NCI-H69 (cell line): ENCODE measurements at regions not wholly inside any gene's neighbourhood (a gene's known extent, or its start where the extent isn't known, plus 50 kb on each side); places are given as distances from the start of the nearest gene placed in this dataset.

Experiments used
- DNase-seq: peaks from one replicate; lab custom pipeline; 2025; lab: John Stamatoyannopoulos, UW

- DNase-seq = no peak
Observed at GRCh38 chr10:78479467-78479866, 445.8 kb downstream of the RPS24 start.

DNA sequence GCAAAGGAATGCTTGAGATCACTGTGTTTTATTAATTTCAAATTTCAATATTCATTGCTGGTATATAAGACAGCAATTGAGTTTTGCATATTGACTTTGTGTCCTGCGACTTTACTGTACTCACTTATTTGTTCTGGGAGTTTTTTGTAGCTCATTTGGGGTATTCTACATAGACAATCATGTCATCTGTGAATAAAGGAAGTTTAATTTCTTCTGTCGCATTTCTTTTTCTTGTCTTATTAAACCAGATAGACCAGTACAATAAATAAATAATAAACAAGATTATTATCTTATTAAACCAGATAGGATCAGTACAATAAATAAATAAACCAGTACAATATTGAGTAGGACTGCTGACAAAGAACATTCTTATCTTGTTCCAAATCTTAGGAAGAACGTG, 448.2 kb downstream of the RPS24 start:
- no peak for DNase-seq

DNA sequence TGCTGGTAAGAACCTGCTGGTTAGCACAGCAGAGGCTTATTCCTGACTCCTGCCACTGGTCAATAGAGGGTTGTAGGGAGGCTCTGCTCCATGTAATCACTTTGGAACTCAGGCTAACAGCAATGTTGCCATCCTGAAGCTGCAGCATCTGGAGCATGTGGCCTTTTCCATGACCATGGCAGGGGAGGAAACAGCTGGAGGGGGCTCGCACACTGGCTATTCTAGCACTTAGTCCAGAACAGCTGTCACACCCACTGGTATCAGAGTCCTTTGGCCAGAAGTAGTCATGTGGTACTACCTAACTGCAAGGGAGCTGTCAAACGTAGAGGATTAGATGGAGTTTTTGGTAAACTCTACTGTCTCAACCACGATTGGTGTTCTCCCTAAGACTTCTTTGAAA, 450.0 kb downstream of the RPS24 start:
- no peak for DNase-seq

- DNase-seq = no peak
Observed at GRCh38 chr10:78489034-78489433, 455.4 kb downstream of the RPS24 start.

DNA sequence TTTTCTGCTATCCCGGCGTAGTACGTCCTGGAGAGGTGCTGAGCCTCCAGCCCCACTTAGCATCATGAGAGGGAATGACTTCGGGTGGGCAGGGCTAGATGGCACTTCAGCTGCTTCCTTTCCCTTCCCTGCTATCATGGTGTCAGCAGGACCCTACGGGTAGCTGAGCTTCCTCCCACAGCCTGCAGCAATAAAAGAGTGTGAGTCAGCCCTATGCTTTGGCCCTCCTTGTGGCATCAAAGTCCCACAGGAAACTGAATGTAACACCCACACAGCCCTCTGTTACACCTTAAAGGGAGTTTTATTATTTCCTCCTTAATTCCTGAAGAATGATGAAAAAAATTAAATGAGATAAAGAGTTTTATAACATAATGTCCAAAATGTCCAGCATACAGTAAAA, 458.1 kb downstream of the RPS24 start:
- no peak for DNase-seq

GRCh38 chr10:78492424-78492823, 458.8 kb downstream of the RPS24 start:
- no peak for DNase-seq

DNA sequence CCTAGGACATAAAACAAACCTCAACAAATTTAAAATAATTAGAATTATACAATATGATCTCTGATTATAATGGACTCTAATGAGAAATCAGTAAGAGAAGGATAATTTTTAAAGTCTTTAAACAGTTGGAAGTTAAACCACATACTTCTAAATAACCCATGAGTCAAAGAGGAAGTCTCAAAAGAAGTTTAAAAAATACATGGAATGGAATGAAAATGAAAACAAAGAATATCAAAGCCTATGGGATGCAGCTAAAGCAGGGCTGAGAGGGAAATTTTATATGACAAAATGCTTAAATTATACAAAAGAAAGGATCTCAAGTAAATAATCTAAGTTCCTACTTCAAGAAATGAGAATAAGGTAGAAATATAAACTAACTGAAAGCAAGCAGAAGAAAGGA, 460.5 kb downstream of the RPS24 start:
- no peak for DNase-seq

DNA sequence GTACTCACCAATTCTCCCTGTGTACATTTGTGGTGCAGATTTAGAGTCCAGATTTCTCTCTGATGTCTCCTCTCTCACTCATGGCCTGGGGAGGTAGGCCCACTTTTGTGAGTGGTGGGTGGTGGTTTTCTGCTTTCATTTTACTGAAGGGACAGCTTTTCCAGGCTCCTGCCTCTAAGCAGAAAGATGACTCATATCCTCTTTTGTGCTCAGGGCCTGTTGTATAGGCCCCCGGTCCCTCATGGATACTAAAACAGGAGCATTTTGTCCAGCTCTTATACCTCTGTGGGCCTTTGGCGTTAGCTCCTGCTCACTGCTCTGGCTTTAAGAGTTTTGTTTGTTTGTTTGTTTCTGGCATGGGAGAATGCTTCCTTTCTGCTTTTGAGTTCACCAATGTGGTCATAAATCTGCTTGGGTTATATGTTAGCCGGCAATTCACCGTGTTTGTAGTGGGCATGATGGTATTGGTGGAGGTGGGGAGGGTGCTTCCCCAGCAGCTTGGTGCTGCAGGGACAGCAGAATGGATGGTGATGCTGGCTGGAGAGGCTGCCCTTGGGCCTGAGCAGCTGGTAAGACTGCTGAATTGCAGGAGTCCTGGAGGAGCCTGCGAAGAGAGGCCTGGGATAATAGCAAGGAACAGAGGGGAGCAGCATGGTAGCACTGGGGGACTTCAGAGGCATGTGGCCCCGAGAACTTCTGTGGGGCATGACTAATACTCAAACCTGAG, 468.7 kb downstream of the RPS24 start:
- no peak for DNase-seq

DNA sequence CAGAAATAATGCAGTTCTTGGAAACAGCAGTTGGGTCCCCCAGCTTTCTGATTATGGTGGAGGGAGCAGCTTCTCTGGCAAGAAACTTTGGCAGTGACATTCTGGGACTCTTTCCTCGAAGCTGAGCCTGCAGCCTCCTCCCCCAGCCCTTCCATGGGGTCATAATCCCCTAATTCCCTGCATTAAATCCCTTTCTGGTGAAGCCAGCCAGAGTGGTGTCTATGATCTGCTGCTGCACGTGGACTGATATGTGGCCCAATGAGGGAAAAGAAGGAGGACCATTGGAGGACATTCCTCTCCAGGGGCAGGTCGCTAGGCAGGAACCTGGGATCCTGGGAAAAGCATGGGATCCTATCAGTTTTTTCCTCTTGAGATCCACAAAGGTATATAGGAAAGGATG, 470.5 kb downstream of the RPS24 start:
- DNase-seq = no peak

DNA sequence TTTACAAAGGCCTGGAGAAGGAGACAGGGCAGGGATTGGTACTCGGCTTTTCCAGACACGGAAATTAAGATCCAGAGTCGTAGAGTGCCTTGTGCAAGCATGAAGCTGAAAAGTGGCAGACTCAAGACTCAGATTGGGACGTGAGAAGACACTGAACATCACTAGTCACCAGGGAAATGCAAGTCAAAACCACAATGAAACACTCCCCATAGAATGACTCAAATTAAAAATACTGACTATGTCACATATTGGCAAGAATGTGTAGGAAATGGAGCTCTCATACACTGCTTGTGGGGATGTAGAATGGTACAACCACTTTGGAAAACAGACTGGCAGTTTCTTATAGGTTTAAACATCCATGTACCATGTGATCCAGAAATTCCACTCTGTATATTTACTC, 472.0 kb downstream of the RPS24 start:
- DNase-seq = no peak

GRCh38 chr10:78506614-78507013, 473.0 kb downstream of the RPS24 start:
- no peak for DNase-seq

- DNase-seq = no peak
Observed at GRCh38 chr10:78507510-78508160, 474.0 kb downstream of the RPS24 start.

DNA sequence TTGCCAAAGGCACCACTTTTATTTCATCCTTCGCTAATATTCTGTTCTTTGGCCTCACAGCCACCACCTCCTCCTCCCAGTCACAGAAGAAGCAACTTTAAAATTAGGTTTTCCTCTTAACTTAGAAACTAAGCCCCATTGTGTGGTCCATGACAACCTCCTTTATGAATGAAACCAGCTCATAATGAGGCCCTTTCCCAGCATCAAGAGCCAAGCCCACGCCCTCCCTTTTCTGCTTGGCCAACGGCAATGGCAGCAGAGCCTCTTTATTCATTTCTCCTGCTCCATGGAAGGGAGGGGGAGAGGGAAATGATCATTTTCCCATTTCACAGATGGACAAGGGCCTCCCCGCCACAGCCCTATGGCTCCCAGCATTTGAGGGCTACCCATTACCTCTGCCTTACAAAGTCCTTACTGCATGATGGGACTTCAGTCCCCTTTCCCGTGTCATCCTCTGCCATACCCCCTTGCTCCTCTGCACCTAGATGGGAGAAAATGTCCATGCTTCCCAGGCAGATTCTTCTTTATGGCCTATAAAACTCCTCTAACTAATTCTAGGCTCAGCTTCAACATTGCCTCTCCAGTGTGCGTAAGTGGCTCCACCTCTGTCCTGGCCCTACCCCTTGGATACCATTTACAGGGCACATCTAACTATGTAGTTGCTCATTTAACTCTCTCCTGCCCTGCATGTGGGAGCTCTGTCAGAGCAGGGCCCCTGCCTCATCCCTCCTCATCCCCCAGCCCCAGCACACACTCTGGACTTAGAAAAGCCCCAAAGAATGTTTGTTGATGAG, 475.5 kb downstream of the RPS24 start:
- DNase-seq = no peak

DNA sequence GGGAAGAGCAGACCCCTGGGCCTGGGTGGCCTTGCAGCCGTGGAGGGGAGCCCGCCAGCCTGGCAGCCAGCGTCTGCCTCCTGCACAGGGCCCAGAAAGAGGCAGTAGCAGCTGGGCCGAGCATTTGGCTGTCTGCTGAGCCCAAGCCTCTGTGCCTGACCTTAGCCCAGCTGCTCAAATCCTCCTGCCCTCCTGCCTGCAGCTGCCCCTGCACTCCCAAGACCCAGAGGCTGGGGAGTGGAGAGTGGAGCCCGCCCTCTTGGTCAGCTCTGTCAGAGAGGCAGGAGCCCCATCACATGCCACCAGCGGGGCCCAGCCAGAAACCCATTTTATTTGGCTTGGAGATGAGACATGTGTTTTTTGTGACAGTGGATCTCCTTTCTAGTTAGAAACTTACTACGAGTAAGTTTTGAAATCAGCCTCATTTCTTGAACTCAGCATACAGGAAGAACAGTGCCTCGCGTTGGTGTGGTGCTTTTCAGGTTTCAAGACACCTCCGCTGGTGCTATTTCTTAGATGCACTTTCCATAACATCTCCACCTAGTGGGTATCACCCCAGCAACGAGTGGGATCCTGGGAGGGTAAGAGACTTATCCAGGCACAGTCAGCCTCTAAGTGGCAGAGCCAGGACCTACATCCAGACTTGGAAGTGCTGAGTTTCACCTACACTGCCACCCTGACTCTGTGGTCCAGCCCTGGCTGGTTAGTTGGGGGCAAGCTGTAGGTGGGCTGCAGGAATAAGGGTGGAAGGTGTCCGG, 477.1 kb downstream of the RPS24 start:
- no peak for DNase-seq

- DNase-seq = no peak
Observed at GRCh38 chr10:78511324-78512204, 477.9 kb downstream of the RPS24 start.

- no peak for DNase-seq
Observed at GRCh38 chr10:78512205-78512550, 478.5 kb downstream of the RPS24 start.

DNA sequence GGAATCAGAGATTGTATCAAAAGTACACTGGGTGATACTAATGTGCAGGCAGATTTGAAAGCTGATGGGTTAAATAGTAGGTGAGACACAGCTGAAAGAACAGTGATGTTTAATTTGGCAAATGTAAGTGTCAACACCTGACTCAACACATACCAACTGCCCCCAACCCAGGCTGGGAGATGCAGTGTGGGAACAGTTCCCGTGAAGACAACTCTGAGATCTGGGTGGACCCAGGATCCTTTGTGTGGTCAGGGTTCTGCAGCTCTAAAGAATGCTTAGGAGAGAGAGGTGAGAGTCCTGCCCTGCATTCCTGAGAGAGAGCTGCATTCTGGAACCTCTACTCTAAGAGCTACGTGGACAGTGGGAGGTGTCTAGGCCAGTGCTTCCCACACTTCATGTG, 479.7 kb downstream of the RPS24 start:
- DNase-seq = peak; percentile 35

GRCh38 chr10:78513986-78514385, 480.3 kb downstream of the RPS24 start:
- DNase-seq = no peak

- no peak for DNase-seq
Observed at GRCh38 chr10:78514459-78514858, 480.8 kb downstream of the RPS24 start.

- DNase-seq = peak; percentile 10
Observed at GRCh38 chr10:78515038-78515872, 481.6 kb downstream of the RPS24 start.

DNA sequence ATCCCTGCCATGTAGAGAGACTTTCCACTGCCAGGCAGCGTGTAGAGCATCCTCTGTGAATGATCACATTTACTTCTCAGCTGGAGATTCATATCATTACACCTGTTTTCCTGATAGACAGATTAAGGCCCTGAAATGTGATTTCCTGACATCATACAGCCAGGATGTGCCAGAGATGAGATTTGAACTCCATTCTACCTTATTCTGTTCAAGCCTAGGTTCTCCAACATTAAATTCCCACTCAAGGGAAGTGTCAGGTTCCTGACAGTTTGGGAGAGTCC, 482.1 kb downstream of the RPS24 start:
- no peak for DNase-seq
